NT2/D1 (cell line): ENCODE measurements at regions not wholly inside any gene's neighbourhood (a gene's known extent, or its start where the extent isn't known, plus 50 kb on each side); places are given as distances from the start of the nearest gene placed in this dataset.

Experiments used
- YY1 ChIP-seq: IDR thresholded peaks from 2 replicates; pipeline ENCODE4 v1.6.1; 2011; ENCODE audit not compliant: insufficient read length, insufficient read depth
- ZNF274 ChIP-seq: IDR thresholded peaks from 2 replicates; pipeline ENCODE4 v1.6.1; 2011; ENCODE audit warnings: mild to moderate bottlenecking, low read depth, low read length

- TF ChIP-seq ZNF274 (no peak), YY1 (no peak)
Observed at GRCh38 chr3:182524711-182525401, 268.4 kb upstream of the ATP11B start.
